Caki2 (cell line): ENCODE measurements at regions not wholly inside any gene's neighbourhood (a gene's known extent, or its start where the extent isn't known, plus 50 kb on each side); places are given as distances from the start of the nearest gene placed in this dataset.
A peak's percentile ranks its signal among the peaks of the same experiment; 100 is the strongest.

Experiments
- DNase-seq: peaks from one replicate; pipeline ENCODE4 v3.0.0-alpha.2; 2015; ENCODE audit warnings: low read depth
- in situ Hi-C: cut with HindIII; loops from 2 replicates; pipeline ENCODE4 v1.10.0; 2016; ENCODE audit warnings: low sequenced_read_pairs, low pct_unique_long_range_greater_than_20kb, mixed read lengths

GRCh38 chr5:24381861-24382489, 262.8 kb downstream of the CDH10 start:
- peak; percentile 31 for DNase-seq
- in situ Hi-C loops = no loop called here

GRCh38 chr5:24385070-24385469, 259.7 kb downstream of the CDH10 start:
- in situ Hi-C loops = no loop called here
- DNase-seq = peak; percentile 48

- in situ Hi-C loops = no loop called here
Measured at GRCh38 chr5:24385617-24386016, 259.2 kb downstream of the CDH10 start.

GRCh38 chr5:24388448-24388847, 256.3 kb downstream of the CDH10 start:
- in situ Hi-C loops = no loop called here
- DNase-seq = no peak

More at GRCh38 chr5:24385617-24386016, 259.2 kb downstream of the CDH10 start:
- DNase-seq = no peak

- in situ Hi-C loops = no loop called here
- DNase-seq = no peak
Measured at GRCh38 chr5:24389968-24390367, 254.8 kb downstream of the CDH10 start.

- in situ Hi-C loops = no loop called here
- no peak for DNase-seq
Measured at GRCh38 chr5:24391816-24392215, 253.0 kb downstream of the CDH10 start.

GRCh38 chr5:24397601-24398000, 247.2 kb downstream of the CDH10 start:
- in situ Hi-C loops = no loop called here
- no peak for DNase-seq

- peak; percentile 42 for DNase-seq
- in situ Hi-C loops = no loop called here
Measured at GRCh38 chr5:24401773-24402172, 243.0 kb downstream of the CDH10 start.

- DNase-seq = no peak
- in situ Hi-C loops = no loop called here
Measured at GRCh38 chr5:24407466-24407865, 237.3 kb downstream of the CDH10 start.

- in situ Hi-C loops = no loop called here
- DNase-seq = no peak
Measured at GRCh38 chr5:24428345-24428744, 216.4 kb downstream of the CDH10 start.

- in situ Hi-C loops = no loop called here
- DNase-seq = no peak
Measured at GRCh38 chr5:24433555-24433954, 211.2 kb downstream of the CDH10 start.
